Panc1 (cell line): ENCODE measurements at regions not wholly inside any gene's neighbourhood (a gene's known extent, or its start where the extent isn't known, plus 50 kb on each side); places are given as distances from the start of the nearest gene placed in this dataset.
"Not testable (repeated sequence)": the region's sequence is repeated elsewhere in the genome, so short reads cannot be mapped to it uniquely, and the experiment has no call there.

Experiments used
- ATAC-seq: fragments of 200-7000 bp; cut with Tn5 transposase; 2 replicates; pipeline ENCODE4 v1.9.1; 2020; ENCODE audit warnings: mild to moderate bottlenecking, moderate library complexity
- BruUV-seq: library from RNA; stranded (reverse); fragments of 400-500 nt; replicated peaks from 2 replicates; lab custom pipeline; 2021; lab: Mats Ljungman, UMichigan
- CTCF ChIA-PET: fragments of 300-600 bp; sonication (Branson Sonifier 250); formaldehyde crosslinking; loops from one replicate; lab custom pipeline; 2022; ENCODE audit warnings: antibody characterized with exemption; lab: Charles Lee
- POLR2A ChIA-PET: fragments of 300-600 bp; sonication (Branson Sonifier 250); formaldehyde crosslinking; loops from one replicate; lab custom pipeline; 2022; ENCODE audit warnings: antibody characterized with exemption; lab: Charles Lee
- DNase-seq: peaks from one replicate; pipeline ENCODE4 v3.0.0-alpha.2; 2010; ENCODE audit warnings: low read depth, low spot score
- H3K27ac ChIP-seq: 2 replicates; pipeline ENCODE4 v1.5.1; 2011; ENCODE audit warnings: mild to moderate bottlenecking, low read length, inconsistent platforms
- H3K27me3 ChIP-seq: fragments of 200-500 bp; sonication (Bioruptor generic); 2 replicates; pipeline ENCODE4 v1.6.0; 2014; ENCODE audit warnings: low read length, inconsistent platforms; ENCODE audit not compliant: control insufficient read depth, insufficient read depth
- H3K36me3 ChIP-seq: fragments of 200-500 bp; sonication (Bioruptor generic); 2 replicates; pipeline ENCODE4 v1.5.1; 2014; ENCODE audit warnings: inconsistent platforms, mild to moderate bottlenecking, low read length, moderate library complexity; ENCODE audit not compliant: control insufficient read depth, insufficient read depth
- H3K4me1 ChIP-seq: 2 replicates; pipeline ENCODE4 v1.5.1; 2011; ENCODE audit warnings: inconsistent platforms, mild to moderate bottlenecking, low read length, moderate library complexity; ENCODE audit not compliant: control insufficient read depth, insufficient read depth
- H3K4me3 ChIP-seq, 2 experiments: 2 replicates each; pipeline ENCODE4 v1.5.1; 2011 to 2012; ENCODE audit warnings: low read depth in 2 of 2, low read length in 2 of 2, mild to moderate bottlenecking in 2 of 2, inconsistent platforms in 1 of 2, moderate library complexity in 1 of 2
- H3K9me3 ChIP-seq: fragments of 200-500 bp; sonication (Bioruptor generic); 2 replicates; pipeline ENCODE4 v1.5.1; 2014; ENCODE audit warnings: low read depth, mild to moderate bottlenecking, inconsistent platforms, low read length, moderate library complexity; ENCODE audit not compliant: control insufficient read depth, insufficient read depth
- in situ Hi-C: cut with HindIII; loops from 2 replicates; pipeline ENCODE4 v1.10.0; 2016; ENCODE audit warnings: low sequenced_read_pairs, low pct_unique_long_range_greater_than_20kb
- intact Hi-C: fragments of 100-400 bp; cut with micrococcal nuclease; formaldehyde crosslinking; loops from one replicate; pipeline ENCODE4 v1.10.0; 2022; ENCODE audit not compliant: unreplicated experiment

GRCh38 chr22:11561744-11562143, 3966.2 kb upstream of the OR11H1 start:
- H3K36me3 ChIP-seq, CTCF ChIA-PET, H3K4me1 ChIP-seq, H3K9me3 ChIP-seq, H3K4me3 ChIP-seq, POLR2A ChIA-PET, BruUV-seq, intact Hi-C loops, DNase-seq, H3K27me3 ChIP-seq, H3K27ac ChIP-seq, ATAC-seq, in situ Hi-C loops: not testable (repeated sequence)

GRCh38 chr22:11568837-11569563, 3959.0 kb upstream of the OR11H1 start:
- H3K9me3 ChIP-seq, POLR2A ChIA-PET, H3K36me3 ChIP-seq, BruUV-seq, H3K27ac ChIP-seq, H3K4me1 ChIP-seq, intact Hi-C loops, DNase-seq, H3K4me3 ChIP-seq, ATAC-seq, in situ Hi-C loops, CTCF ChIA-PET, H3K27me3 ChIP-seq: not testable (repeated sequence)

GRCh38 chr22:11569564-11569940, 3958.4 kb upstream of the OR11H1 start:
- H3K4me1 ChIP-seq, CTCF ChIA-PET, DNase-seq, H3K4me3 ChIP-seq, H3K27ac ChIP-seq, intact Hi-C loops, H3K27me3 ChIP-seq, ATAC-seq, in situ Hi-C loops, POLR2A ChIA-PET, H3K36me3 ChIP-seq, H3K9me3 ChIP-seq, BruUV-seq: not testable (repeated sequence)

- in situ Hi-C loops, ATAC-seq, H3K36me3 ChIP-seq, POLR2A ChIA-PET, H3K9me3 ChIP-seq, BruUV-seq, DNase-seq, H3K4me3 ChIP-seq, H3K27me3 ChIP-seq, CTCF ChIA-PET, H3K27ac ChIP-seq, H3K4me1 ChIP-seq, intact Hi-C loops: not testable (repeated sequence)
Observed at GRCh38 chr22:11573154-11573553, 3954.8 kb upstream of the OR11H1 start.

- not testable (repeated sequence) for H3K4me3 ChIP-seq
Observed at GRCh38 chr22:11574231-11574630, 3953.8 kb upstream of the OR11H1 start.

GRCh38 chr22:11574659-11575058, 3953.3 kb upstream of the OR11H1 start:
- DNase-seq, BruUV-seq, CTCF ChIA-PET, H3K4me1 ChIP-seq, H3K36me3 ChIP-seq, POLR2A ChIA-PET, H3K4me3 ChIP-seq, in situ Hi-C loops, H3K9me3 ChIP-seq, H3K27ac ChIP-seq, intact Hi-C loops, H3K27me3 ChIP-seq, ATAC-seq: not testable (repeated sequence)

More at GRCh38 chr22:11574231-11574630, 3953.8 kb upstream of the OR11H1 start:
- H3K27ac ChIP-seq, in situ Hi-C loops, H3K36me3 ChIP-seq, ATAC-seq, H3K27me3 ChIP-seq, POLR2A ChIA-PET, H3K9me3 ChIP-seq, CTCF ChIA-PET, DNase-seq, H3K4me1 ChIP-seq, intact Hi-C loops, BruUV-seq: not testable (repeated sequence)

- CTCF ChIA-PET, intact Hi-C loops: not testable (repeated sequence)
Observed at GRCh38 chr22:11576740-11577139, 3951.3 kb upstream of the OR11H1 start.

More at GRCh38 chr22:11576740-11577139, 3951.3 kb upstream of the OR11H1 start:
- BruUV-seq, DNase-seq, H3K27me3 ChIP-seq, in situ Hi-C loops, H3K4me3 ChIP-seq, H3K9me3 ChIP-seq, POLR2A ChIA-PET, H3K27ac ChIP-seq, H3K4me1 ChIP-seq, H3K36me3 ChIP-seq, ATAC-seq: not testable (repeated sequence)
